Upper lobe of left lung (tissue), 4 donors: ENCODE measurements at regions not wholly inside any gene's neighbourhood (a gene's known extent, or its start where the extent isn't known, plus 50 kb on each side); places are given as distances from the start of the nearest gene placed in this dataset.

Source experiments
- CTCF ChIP-seq, 6 experiments: fragments of 450-650 bp in 4 of 6; fragments of 200-600 bp in 2 of 6; sonication (generic) in 2 of 6; IDR thresholded peaks; one replicate each; pipeline ENCODE4 v1.5.1; 2016 to 2019; ENCODE audit warnings: antibody characterized with exemption in 6 of 6
- POLR2A ChIP-seq, 4 donors: fragments of 450-650 bp; IDR thresholded peaks; one replicate each; pipeline ENCODE4 v1.5.1; 2016 to 2017; ENCODE audit warnings: antibody characterized with exemption in 4 of 4, mild to moderate bottlenecking in 2 of 4
- POLR2AphosphoS5 ChIP-seq, 2 donors: sonication (generic); formaldehyde crosslinking; IDR thresholded peaks; one replicate each; pipeline ENCODE4 v1.5.1; 2017; ENCODE audit warnings: antibody characterized with exemption in 2 of 2

DNA sequence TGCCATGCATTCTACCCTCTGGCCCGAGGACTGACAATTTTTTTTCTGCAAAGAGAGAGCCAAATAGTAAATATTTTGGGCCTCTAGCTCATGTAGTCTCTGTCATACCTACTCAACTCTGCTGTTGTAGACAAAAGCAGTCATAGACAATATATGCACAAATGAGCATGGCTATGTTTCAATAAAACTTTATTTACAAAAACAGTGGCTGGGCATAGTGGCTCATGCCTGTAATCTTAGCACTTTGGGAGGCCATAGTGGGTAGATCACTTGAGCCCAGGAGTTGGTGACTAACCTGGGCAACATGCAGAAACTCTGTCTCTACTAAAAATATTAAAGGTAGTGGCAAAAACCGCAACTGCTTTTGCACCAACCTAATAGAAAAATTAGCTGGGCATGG, 153.7 kb upstream of the BTG1 start:
- TF ChIP-seq CTCF (IDR thresholded peaks at IDR 0.05): no peak
- no peak for TF ChIP-seq POLR2AphosphoS5 (IDR thresholded peaks at IDR 0.05)
- TF ChIP-seq POLR2A (IDR thresholded peaks at IDR 0.05): no peak
